GM21786 (cell line): ENCODE measurements at regions not wholly inside any gene's neighbourhood (a gene's known extent, or its start where the extent isn't known, plus 50 kb on each side); places are given as distances from the start of the nearest gene placed in this dataset.

Source experiments
- ATAC-seq: cut with Tn5 transposase; IDR thresholded peaks from one replicate; pipeline ENCODE4 v1.9.1; 2021; ENCODE audit not compliant: unreplicated experiment

DNA sequence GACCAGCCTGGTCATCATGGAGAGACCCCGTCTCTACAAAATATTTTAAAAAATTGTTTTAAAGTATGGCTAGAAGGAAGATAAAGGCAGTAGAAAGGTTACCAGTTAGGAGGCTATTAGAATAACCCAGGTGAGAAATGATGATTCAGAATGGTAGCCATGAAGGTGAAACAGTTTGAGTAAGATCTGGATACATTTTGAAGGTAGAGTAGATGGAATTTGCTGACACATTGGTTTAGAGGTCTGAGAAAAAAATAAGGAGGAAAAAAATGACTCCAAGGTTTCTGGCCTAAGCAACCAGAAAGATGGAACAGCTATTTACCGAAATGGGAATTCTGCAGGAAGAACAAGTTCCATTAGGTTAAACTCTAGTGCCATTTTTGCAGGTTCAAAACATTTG lies 167.9 kb upstream of the TAB2 start:
- ATAC-seq = no peak

DNA sequence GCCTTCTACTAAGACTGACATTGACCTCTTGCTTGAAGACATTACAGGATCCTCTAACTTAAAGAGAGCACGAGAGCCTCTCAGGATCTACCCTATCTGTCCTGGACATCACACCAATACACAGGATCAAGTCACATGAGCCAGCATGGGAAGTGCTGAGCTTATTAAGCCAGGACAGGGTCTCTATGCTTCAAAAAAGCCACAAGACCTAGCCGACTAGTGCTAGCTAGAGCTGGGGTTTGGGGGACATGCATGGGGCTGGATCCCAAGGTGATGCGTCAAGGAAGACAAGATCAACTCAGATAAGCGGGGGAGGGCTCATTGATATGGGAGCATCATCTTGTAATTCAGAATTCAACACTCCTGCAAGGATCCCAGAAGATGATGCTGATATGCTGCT lies 167.2 kb upstream of the TAB2 start:
- ATAC-seq = no peak

DNA sequence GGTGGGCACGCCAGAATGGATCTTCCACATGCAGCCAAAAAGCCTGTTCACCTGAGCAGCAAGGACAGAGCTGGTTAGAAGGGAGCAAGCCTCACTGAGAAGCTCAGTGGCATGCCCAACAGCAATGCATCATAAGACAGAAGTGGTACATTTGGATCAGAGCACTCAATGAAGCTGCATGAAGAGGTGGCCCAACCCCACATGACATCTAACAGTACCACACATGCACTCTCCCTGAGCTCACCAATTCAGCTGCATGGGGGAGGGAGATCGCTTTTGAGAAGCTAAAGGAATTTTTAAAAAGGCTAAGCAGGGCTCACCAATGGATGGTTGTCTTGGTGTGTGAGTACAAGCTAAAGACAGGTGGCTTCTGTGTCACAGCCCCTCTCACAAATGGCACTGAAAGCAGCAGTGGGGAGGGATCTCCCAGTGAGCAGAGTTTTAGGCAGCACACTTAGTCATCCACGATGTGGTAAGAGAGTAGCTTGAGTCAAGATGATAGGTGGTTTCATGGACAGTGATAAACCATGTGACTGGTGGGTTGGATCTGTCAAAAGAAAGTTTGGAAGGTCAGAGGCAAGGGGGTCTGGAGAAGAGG lies 166.6 kb upstream of the TAB2 start:
- no peak for ATAC-seq

DNA sequence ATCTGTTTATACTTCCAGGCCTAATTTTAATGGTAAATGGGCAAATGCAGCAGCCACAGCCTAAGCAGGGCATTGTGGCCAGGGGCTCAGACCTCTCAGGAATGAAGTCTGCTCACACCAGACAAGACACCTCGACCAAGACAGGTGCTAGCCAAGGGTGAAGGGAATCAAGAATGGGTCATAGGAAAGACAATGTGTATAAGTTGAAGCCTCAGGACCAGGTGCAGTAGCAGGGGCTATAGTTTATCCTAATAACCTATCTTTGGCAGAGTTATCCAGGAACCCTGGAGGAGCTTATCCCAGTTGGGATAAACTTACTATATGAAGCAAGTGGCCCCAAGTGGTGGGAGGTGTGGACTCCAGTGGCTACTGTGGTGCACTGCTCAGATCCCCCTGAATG lies 165.0 kb upstream of the TAB2 start:
- ATAC-seq = no peak

DNA sequence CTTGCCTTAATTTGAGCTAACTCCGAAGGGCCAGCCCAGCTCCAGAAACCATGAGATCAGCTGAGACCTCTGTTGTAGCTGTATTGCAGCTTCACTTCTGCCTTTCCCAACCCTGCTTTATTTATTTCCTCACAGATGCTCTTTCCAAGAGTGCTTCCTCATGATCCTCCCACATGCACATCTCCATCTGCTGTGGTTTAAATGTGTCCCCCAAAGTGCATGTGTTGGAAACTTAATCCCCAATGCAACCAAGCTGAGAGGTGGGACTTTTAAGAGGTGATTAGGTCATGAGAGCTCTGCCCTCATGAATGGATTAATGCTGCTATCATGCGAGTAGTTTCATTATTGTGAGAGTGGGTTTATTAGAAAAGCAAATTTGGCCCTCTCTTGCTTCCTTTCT lies 164.4 kb upstream of the TAB2 start:
- no peak for ATAC-seq

DNA sequence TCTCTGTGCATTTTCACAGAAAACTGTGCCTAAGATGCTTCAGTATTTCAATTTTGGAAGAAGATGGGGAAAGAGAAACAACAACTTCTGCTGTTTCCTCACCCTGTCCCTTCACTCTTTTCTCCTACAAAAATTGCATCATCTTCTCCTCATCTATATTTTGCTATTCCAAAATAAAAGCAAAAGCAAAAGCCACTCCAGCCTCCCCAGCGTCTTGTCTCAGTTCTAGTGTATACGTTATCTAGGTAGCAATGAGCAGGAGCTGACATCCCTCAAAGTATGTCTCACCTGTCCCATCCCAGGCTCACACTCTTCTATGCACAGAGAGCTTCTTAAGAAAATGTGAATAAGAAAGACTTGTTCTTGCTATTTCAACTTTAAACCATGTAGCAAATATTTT lies 163.8 kb upstream of the TAB2 start:
- ATAC-seq = no peak

DNA sequence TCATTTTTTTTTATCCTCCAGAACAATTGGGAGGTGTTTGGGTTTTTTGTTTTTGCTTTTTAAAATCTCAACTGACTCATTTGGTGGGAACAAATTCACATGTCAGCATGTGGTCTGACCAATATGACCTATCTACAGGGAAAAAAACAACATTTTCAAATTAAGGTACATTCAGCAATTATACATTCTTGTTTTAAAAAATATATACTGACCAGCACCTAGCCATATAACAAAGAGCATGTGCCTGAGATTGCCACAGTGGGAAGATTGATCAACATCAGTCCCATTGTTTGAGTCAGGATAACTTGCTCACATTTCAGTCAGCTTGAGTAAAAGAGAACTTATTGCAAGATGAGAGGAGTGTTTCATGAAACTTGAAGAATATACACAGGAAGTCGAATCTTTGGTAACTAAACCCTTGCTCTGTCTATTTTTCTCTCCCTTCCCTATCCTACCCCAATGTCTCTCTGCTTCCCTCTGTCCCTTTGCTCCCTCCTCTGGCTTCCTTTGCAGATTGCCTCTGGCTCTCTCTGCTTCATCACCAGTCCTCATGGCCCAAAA lies 163.2 kb upstream of the TAB2 start:
- ATAC-seq = no peak

DNA sequence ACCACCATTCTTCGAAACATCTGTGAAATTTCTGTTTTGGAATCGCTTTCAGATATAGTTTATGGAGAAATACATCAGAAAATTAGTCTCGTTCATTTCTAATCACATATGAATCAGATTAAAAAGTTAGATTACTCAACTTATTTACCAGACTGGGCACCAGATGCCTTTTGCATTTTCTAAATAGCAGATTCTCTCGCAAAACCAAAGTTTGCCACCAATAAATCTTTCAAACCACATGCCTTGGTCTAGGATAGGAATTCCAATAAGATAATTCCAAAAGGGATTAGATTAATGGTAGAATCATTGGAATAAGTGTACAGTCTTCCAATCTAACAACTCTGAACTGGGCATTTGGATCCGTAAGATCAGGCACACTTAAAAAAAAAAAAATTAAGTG lies 160.4 kb upstream of the TAB2 start:
- ATAC-seq = no peak

DNA sequence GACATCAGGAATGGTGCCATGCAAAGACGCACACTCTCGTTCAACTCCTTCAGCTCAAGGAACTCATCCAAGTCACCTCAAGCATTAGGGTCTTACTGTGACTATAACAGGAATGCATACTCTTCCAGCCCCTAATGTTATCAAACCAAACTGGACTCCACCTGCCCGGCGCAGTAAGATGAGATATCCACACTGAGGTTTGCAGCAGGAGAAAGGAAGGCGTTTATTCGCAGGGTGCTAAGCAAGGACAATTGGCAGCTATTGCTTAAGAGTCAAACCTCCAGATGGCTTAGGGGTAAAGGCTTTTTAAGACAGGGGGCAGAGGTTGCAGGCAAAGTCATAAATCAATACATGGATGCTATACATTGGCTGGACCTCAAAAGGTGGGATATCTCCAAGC lies 159.4 kb upstream of the TAB2 start:
- ATAC-seq = no peak

DNA sequence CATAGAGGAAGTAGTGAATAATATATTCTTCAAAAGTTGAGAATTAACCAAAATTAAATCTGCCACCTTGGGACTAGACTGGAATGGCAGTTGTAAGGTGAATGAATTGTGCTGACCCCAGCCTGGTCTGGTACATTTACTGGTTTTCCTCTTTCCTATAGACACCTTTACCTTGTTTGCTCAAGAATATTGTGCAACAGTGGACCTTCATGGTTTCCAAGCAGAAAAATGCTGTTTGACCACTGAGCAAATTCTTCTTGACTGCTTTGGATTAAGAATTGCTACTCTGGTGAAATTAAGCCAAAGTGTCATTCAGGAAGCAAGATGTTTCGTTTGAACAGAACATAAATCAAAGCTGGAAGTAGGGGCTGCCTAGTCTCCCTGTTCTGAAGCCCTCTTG lies 156.6 kb upstream of the TAB2 start:
- no peak for ATAC-seq

DNA sequence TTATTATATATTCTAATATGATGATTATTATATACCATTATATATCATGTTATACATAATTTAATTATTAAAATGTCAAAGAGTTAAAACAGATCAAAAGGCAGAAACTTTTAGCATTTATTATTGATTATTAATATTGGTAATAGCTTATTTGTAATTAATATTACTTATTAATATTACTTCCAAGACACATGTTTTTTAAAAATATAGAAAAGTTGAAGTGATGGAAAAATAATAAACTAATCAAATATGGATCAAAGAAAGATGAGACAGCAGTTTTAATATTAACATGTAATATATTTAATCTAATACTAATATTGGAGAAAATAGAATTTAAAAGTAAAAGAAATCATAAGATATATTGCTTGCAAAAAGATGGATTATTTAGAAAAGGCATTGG lies 154.6 kb upstream of the TAB2 start:
- no peak for ATAC-seq

DNA sequence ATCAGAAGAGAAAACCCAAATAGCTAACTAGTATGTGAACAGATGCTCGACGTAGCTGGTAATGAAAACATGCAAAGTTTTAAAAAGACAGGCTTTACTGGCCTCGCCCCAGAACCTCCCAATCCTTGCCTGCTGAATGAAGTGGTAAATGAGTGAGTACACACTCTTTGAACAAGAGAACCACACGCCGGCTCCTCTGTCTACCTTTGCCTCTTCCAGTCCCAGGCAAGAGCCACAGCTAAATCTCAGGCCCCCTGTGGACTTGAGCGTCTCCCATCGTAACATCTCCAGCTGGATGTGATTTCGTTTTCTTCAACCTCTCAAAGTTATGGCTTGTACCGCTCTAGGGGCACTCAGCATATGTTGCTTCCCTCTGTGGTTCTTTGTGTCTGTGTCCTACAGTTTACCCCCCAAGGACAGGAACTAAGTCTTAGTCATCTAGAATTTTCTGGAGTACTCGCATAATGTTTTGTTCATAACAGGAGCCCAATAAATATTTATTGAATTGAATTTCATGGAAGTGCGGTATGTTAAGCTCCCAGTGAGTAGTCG lies 153.2 kb upstream of the TAB2 start:
- ATAC-seq = no peak

DNA sequence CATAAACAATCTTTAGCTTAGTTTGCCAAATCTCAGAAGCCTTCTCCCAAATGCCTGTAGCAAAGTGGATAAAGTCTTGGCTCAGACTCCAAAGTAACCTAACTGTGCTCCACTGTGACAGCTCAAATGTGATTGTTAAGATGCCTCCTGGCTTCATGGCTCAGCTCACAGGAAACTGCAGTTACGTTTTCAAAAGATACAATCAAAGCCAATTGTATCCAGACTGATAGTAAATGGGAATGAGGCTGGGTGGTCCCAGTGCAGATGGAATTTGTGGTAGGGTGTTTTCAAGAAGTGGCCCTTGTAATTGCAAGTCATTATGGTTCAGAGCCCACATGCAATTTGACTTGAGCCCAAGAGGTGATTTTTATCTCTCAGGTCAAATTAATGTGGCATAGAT lies 151.2 kb upstream of the TAB2 start:
- no peak for ATAC-seq

DNA sequence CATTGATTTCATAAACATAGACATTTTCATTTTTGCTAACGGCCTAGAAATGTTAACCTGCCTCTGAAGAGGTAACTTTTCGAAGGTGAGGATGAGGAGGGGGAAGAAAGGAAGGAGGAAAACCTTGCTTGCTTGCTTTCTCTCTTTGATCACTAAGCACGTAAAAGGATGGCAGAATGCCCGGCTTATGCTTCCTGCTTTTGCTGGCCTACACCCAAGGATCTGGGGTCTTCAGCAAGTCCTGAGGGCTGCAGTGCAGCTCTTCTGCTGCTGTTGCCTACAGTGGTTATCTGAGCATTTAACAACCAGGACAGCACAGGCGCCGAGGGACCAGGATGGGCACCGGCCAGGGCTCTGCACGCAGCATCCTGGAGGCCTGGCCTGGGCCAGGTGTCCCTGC lies 150.8 kb upstream of the TAB2 start:
- no peak for ATAC-seq

DNA sequence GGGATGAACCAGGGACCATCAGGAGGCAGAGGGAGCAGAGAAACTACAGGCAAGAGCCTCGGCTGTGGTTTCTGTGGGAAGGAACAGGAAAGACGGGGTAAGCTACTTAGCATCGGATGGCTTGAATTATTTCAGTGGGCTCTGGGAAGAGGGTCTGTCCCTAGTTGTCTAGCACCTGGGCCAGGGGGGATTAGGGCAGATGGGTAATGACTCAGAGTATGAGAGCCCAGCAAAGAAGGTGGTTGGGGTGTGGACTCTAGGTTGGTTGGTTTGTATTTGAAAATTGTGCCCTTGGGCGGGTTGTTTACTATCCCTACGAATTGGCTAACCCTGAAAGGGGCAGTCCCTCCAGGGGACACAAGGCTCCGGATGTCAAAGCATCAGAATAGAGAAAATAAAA lies 148.5 kb upstream of the TAB2 start:
- peak; percentile 65 for ATAC-seq

DNA sequence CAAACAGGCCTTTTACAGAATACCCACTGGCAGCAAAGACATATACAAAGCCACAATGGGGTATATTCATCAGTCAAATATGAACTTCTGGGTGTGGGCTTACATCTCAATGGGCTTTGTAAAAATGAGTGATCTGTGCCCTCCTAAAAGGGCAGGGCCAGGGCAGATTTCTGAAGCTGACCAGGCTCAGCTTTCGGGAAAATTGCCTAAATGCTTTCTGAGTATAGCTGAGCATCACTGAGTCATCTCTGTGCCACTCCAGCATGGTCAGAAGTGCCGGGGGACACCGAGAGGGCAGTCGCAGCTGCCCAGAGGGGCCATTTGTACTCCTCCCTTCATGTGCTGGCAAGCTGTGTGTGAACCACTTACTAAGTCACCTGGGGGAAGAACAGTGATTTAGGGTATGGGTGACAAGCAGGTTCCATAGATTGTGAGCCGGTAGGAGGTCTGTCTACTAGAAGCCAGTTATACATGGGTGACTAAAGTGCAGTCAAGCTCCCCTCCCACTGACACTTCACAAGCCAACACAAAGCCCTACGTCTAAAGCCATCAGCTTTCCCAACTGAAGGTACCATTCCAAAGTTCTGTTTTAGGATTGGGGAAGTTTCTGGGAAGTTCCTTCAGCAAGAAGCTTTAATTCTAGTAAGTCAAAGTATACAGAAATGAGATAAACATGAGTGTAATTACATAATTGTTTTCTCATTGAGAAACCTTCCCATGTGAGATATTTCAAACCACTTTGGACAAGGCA lies 147.6 kb upstream of the TAB2 start:
- no peak for ATAC-seq

DNA sequence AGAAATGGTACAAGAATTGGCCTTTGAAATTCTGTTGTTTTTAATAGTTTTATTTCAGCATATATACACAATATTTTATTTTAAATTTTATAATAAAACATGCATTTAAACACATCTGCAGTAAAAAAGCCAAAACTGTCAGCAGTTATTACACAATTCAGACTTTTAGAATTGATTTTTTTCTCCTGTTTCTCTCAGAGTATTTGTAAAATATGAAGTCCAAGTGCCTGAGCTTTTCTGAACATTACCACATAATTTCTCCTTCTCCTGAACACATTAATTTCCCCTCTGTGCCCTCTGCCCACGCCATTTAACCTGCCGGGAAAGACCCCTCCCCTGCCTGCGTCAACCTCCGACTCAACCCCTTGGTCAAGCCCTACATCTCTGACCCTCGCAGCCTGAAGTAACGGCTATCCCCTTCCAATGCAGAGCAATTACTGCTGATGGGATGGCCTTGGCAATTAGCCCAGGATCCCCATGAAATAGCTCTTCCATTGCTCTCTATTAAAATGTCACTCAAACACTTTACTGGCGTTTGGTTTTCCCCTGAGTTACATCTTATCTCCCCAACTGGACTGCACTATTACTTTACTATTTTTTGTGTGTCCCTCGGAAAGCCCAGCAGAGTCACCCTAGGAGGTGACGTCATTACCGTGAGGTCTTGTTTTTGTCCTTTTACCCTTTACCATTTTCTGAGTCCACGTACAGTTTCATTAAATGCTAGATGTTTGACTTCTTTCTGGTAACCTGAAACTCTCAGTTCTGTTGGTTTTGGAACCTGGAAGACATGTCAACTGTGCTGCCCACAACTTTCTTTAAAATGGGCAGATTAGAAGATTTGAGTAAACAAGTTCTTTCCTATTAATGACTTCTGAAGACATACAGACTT lies 146.7 kb upstream of the TAB2 start:
- ATAC-seq = no peak

DNA sequence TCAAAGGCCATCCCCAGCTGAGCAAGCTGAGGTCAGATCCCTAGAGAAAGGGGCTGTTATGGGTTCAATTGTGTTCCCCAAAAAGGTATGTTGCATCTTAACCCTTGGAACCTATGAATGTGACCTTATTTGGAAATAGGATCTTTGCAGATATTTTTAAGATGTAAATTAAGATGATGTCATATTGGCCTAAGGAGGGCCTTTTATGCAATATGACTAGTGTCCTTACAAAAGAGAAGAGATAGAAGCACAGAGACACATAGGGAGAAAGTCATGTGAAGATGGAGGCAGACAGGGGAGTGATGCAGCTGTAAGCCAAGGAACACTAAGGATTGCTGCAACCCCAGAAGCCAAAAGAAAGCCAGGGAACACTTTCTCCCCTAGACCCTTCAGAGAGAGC lies 144.3 kb upstream of the TAB2 start:
- no peak for ATAC-seq

DNA sequence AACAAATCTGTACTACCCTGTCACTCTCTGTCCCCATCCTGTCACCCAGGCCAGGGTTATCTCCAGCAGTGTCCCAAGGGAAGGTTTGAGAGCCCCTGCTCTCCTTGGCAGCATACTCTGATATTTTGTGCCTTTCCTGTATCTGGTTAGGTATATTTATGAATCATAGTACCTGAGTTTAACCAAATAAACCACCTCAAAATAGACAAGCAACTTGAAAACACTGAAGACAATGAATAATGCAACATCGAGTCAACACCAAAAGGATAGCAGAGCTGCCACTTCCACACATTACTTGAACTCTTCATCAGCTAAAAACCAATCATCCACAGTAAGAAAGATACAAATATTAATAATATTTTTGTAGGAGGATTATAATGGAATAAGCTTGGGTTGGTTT lies 142.6 kb upstream of the TAB2 start:
- ATAC-seq = no peak

DNA sequence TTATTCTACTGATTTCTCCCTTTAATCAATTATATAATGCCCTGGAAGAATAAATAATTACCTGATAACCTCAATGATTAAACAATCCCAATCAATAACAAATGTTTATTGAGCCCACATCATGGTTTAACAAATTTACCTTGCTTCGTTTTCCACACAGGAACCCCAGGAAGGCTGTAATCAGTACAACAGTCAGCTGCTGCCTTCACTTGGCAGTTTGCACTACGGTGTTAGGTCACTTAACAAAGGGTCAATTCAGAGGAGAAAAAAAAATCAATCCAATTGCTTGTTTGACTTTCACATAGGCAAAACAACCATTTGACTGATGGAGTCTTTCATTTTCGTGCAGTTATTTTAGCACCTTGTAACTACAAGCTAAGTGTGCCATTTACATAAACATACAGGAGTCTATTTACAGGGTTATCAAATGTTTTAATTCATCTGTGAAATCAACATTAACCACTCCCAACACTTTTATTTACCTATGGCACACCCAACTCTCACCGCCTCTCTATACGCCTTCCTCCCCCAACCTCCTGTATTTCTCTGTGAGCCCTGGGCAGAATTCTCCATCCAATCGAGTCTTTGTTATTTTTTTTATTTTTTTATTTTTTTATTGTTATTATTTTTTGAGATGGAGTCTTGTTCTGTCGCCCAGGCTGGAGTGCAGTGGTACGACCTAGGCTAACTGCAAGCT lies 140.4 kb upstream of the TAB2 start:
- no peak for ATAC-seq

DNA sequence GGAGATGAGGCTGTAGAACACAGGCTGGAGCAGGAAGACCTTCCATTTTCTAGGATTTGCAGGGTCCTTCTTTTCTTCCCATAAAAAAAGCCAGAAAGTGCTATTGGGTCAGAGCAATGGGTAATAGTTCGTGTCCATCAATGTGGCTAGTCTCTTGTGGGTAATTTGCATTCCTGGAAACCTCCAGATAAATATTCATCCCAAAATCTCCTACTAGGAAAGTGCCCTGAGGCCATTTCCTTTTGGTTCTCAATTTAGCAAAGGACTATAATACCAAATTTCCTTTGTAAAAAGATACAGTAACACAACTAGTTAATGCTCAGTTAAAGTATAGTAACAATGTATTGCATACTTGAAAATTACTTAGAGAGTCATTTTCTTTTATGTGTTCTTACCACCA lies 138.1 kb upstream of the TAB2 start:
- ATAC-seq = no peak
